ENCODE measurements at regions not wholly inside any gene's neighbourhood (a gene's known extent, or its start where the extent isn't known, plus 50 kb on each side); places are given as distances from the start of the nearest gene placed in this dataset.

- POLR2A ChIA-PET, result no interaction called here
- CTCF ChIA-PET, result no interaction called here
Measured at GRCh38 chr2:151087377-151087776, 174.3 kb downstream of the RBM43 start.

- POLR2A ChIA-PET, result no interaction called here
Measured at GRCh38 chr2:151085181-151085611, 176.5 kb downstream of the RBM43 start.

GRCh38 chr2:151083856-151084795, 177.5 kb downstream of the RBM43 start:
- ChIA-PET CTCF (no interaction called here), POLR2A (no interaction called here)

More at GRCh38 chr2:151085181-151085611, 176.5 kb downstream of the RBM43 start:
- CTCF ChIA-PET, result no interaction called here

GRCh38 chr2:151078889-151079288, 182.8 kb downstream of the RBM43 start:
- POLR2A ChIA-PET, result no interaction called here

GRCh38 chr2:151071906-151072305, 189.8 kb downstream of the RBM43 start:
- POLR2A ChIA-PET, result no interaction called here
- CTCF ChIA-PET, result no interaction called here

More at GRCh38 chr2:151078889-151079288, 182.8 kb downstream of the RBM43 start:
- CTCF ChIA-PET, result no interaction called here

- ChIA-PET POLR2A (no interaction called here), CTCF (no interaction called here)
Measured at GRCh38 chr2:151071382-151071781, 190.3 kb downstream of the RBM43 start.

- ChIA-PET POLR2A (no interaction called here), CTCF (no interaction called here)
Measured at GRCh38 chr2:151070253-151070652, 191.4 kb downstream of the RBM43 start.

GRCh38 chr2:151067658-151068369, 193.8 kb downstream of the RBM43 start:
- ChIA-PET CTCF (no interaction called here), POLR2A (no interaction called here)

GRCh38 chr2:151063271-151063670, 198.4 kb downstream of the RBM43 start:
- ChIA-PET POLR2A (no interaction called here), CTCF (no interaction called here)

- ChIA-PET POLR2A (no interaction called here), CTCF (no interaction called here)
Measured at GRCh38 chr2:151060287-151060686, 201.4 kb downstream of the RBM43 start.

GRCh38 chr2:151056870-151057269, 204.8 kb downstream of the RBM43 start:
- ChIA-PET POLR2A (no interaction called here), CTCF (no interaction called here)

GRCh38 chr2:151053661-151053990, 208.0 kb downstream of the RBM43 start:
- CTCF ChIA-PET, result no interaction called here
- POLR2A ChIA-PET, result no interaction called here

GRCh38 chr2:151052850-151053660, 208.6 kb downstream of the RBM43 start:
- CTCF ChIA-PET, result no interaction called here
- POLR2A ChIA-PET, result no interaction called here

GRCh38 chr2:151051574-151052220, 210.0 kb downstream of the RBM43 start:
- CTCF ChIA-PET, result interaction anchor here (1.0 kb wide), 1 partner anchor 1457 kb away, joined by 4 read pairs; no protein-coding TSS in a partner anchor
- POLR2A ChIA-PET, result no interaction called here

GRCh38 chr2:151049746-151050145, 211.9 kb downstream of the RBM43 start:
- POLR2A ChIA-PET, result no interaction called here
- CTCF ChIA-PET, result no interaction called here

GRCh38 chr2:151048331-151049054, 213.2 kb downstream of the RBM43 start:
- ChIA-PET POLR2A (no interaction called here), CTCF (no interaction called here)

GRCh38 chr2:151043484-151043883, 218.2 kb downstream of the RBM43 start:
- POLR2A ChIA-PET, result no interaction called here
- CTCF ChIA-PET, result interaction anchor here (0.5 kb wide), 1 partner anchor 1917 kb away, joined by 3 read pairs; no protein-coding TSS in a partner anchor

GRCh38 chr2:151042964-151043363, 218.7 kb downstream of the RBM43 start:
- ChIA-PET POLR2A (no interaction called here), CTCF (no interaction called here)

GRCh38 chr2:151040039-151040438, 221.6 kb downstream of the RBM43 start:
- POLR2A ChIA-PET, result no interaction called here
- CTCF ChIA-PET, result no interaction called here
